ENCODE measurements at regions not wholly inside any gene's neighbourhood (a gene's known extent, or its start where the extent isn't known, plus 50 kb on each side); places are given as distances from the start of the nearest gene placed in this dataset.

DNA sequence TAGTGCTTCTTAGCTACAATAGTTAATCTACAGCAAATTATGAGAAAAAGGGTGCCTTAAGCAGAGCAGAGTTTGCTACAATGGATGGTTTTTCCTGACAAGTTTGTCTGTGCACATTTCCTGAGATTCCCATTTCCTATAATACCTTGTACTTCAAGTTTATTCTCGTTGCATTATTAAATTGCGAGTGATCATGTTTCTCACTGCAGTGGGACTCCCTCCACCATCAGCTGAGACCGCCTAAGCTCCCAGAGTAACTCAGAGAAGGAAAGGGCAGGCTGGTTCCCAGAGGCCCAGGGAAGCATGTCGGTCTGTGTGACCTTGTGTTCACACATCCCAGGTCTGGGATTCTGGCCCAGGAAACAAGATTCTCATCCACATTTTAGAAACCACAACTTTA lies 162.1 kb downstream of the ARL4C start:
- DNase-seq: no peak

DNA sequence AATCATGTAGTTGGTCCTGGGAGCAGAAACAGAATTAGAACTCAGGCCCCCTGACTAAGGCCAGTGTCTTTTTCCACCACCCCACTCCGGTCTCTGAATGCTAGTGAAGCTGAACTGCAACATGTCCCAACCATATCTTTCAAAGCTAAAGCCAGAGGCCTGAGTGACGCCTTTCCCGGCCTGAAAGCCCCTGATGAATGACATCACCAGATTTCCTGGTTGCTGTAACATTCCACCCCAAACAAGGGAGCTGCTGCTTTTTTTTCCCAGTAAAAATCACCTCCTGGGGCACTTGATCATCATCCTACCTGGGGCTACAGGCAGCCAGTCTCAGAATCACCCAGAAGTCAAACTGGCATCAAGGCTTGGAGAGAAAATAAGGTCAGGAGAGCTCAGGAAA lies 162.7 kb downstream of the ARL4C start:
- no peak for DNase-seq

DNA sequence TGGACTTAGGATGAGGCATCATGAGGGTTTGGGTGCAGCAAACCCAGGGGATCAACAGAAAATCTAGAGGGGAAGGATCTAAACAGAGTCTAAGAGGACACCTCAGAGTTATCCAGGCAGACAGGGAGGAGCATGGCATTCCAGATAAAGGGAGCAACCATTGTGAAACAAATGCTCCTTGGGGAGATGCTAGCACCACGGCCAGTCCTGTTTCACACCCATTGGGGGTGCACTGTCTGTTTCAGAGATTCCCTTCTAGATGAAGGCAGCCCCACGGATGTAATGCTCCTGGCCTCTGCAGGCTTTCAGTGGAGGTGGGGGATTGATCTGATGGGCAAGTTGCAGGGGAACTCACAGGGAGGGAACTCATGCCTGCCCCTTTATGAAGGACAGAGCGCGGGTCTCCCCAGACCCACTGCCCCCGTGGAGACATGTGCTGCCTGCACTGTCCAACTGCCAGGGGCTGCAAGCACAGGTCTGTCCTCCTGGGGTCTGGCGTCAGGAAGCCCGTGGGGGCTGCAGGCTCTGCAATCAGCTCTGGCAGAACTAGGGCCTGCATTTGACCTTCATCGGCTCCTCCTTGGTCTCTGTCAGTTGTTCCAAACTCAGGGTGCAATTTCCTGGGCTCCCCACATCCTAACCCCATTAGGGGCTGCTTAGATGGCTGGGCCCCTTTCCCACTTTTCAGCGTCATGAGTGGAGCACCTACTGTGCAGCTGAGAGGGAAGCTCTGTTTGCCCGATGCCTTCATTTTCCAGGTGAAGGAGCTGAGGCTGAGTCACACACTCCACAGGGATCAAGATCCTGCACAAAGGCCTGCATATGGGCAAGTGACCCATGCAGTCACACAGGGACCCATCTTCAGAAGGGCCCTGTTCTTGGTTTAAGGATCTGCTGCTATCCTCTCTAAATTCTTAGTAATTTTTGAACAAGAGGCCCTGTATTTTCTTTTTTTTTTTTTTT lies 163.4 kb downstream of the ARL4C start:
- DNase-seq: no peak

DNA sequence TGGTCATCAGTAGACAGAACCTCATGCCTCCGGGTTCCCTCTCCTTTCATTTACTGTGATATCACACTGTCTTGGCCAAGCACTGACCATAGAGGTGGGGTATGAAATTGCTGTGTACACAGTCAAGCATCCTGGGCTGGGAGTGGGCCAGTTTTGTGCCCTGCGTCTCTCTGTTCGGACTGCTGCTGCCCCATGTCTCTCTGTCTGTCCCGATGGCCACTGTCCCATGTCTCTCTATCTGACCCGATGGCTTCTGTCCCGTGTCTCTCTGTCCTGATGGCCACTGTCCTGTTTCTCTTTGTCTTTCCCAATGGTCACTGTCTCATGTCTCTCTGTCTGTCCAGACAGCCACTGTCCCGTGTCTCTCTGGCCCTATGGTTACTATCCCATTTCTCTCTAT lies 164.9 kb downstream of the ARL4C start:
- no peak for DNase-seq

DNA sequence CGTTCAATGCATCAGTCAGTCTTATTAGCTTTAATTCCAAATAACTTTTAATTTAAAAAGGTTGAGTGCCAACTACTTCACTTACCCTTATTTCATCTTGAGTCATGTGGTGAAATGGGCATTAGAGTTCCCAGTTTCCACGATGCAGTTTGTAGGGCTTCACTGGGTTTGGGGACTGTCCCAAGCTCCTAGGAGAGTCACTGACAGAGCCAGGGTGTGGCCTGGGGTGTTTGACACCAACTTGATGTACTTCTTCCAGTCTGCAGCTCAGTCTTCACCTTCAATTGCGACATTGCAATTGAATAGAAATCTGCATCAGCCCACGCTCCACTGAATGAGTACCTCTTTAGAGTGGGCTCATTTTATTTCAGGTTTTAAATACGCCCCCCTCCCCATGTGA lies 165.3 kb downstream of the ARL4C start:
- no peak for DNase-seq

DNA sequence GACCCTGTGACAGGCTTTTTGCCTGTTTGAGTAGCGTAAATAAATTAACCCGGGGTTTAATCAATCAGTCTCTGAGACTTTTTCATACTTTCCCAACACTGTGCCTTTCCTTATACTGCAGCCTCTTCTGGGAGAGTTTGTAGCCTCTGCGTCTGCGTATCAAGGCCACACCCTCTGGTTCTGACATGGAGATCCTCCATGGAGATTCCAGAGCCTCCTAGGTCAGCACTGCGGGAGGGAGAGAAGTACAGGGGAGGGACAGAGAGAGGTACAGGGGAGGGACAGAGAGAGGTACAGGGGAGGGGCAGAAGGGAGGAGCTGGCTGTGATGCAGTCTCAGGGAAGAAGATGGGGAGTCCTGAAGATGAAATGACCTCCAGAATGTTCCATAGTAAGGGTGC lies 166.0 kb downstream of the ARL4C start:
- no peak for DNase-seq

DNA sequence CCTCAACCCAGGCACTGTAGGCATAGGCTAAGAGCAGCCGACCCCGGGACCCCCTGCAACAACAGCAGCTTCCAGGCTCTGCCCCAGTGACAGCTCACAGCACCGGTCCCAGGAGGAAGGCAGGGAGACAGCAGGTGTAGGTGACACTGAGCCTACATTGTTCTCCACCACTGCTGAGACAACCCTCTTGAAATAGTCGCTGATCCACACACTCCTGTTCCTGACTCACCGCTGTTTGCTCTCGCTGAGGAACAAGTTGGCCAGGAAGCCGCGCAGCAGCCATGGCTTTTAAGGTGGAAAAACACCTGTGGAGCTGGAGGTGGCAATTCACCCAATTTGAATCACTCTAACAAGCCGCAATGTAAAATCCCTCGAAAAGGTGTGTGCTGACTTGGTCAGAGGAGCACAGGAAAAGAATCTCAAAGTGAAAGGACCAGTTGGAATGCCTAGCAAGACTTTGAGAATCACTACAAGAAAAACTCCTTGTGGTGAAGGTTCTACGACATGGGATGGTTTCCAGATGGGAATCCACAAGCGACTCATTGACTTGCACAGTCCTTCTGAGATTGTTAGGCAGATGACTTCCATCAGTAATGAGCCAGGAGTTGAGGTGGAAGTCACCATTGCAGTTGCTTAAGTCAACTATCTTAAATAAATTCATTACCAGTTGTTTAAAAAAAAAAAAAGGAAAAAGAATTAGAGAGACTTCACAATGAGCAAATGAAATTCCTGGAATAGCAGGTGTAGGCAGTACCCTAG lies 167.5 kb downstream of the ARL4C start:
- DNase-seq: no peak

DNA sequence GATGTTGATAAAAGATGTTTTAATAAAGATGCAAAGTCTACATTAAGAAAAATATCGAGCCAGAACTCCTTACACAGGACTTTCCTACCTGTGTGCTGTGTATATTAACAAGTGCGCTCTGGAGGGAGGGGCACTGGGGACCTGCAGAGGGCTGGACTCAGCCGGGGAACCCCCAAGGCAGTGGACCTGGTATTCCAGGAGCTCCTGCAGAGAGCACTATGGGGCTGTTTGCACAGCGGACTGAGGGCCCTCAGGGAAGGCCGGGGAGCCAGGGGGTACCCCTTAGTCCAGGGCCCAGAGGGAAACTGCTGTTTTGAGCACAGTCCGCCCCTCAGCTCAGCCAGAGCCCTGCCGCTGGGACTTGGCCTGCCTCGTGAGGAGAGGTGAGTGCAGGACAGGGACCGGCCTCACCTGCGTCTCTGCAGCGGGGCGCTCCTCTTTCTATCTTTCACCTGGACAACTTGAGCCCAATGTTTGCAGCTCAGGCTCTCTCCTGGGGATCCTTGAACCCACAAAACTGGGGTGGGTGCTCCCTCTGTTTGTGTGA lies 168.4 kb downstream of the ARL4C start:
- no peak for DNase-seq

DNA sequence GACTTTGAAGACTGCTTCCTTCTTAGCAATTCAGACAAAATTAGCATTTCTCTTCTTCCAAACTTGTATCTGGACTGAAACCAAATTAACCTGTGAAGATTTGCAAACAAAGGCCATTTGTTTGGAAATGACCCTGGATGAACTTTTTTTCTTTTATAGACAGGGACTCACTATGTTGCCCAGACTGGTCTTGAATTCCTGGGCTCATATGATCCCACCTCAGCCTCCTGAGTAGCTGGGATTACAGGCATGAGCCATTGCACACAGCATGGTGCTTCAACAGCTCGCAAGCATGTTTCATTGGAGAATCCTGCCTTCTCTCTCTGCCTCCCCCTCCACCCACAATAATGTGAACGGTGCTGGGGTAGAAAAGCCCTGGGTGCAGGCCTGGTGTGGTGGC lies 170.2 kb downstream of the ARL4C start:
- no peak for DNase-seq

DNA sequence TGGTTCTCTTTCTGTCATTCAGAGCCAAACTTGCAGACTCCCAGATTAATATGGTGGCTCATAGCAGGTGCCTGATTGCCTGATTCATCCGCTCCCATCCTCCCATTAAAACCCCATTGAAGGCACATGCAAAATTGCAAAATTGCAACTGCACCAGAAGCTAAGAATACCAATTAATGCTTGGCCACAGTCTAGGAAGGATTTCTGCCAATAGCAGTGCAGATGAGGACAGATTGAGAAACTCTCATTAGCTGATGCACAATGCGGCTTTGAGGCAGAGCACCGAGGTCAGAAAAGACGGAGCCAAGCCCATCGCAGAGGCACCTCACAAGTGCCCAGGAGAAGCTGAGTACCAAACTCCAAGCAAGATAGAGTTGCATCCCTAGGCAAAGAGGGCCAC lies 172.8 kb downstream of the ARL4C start:
- no peak for DNase-seq

DNA sequence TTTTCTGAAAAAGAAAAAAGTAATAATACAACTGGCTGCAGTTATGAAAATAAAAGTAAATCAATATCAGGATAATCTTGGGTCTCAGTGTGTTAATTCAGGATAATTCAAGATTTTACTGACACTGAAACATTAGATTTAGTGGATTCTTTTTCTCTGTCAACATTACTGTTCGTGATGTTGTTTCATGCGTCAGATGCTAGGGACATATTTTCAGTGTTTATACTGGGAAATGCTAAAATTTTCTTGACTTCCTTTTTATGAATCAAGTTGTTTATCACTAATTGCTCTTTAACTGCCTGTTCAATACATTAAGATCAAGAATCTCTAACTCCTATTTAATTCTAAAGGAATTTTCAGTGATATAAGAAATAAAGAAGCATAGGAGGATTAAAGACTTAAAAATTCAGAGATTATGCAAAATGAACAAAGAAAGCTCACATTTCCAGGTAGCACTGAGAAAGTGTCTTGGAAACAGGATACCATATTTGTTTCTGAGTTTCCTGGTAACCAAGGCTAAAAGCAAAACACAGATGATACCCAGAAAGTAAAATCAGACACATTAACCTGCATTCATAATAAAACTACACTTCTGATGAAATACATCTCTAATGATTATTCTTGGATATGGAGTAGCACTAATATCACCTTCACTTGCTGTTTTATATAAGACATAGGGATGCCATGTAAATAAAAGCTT lies 174.0 kb downstream of the ARL4C start:
- no peak for DNase-seq

DNA sequence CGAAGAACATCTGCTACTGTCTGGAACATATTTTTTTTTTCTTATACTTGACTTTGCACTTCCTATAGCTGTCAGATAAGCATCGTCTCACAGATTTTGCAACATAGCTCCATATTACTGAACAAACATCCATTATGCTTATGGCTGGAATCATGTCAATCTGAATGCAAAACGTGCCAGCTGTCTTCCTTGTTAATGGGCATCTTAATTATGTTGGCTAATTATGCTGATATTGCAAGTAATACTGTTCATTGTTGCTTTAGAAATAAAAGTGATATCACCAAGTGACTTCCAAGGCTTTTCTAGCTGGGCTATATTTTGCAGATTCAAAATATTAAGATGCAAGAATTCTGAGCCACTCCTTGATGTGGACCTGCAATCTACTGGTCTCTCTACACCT lies 176.8 kb downstream of the ARL4C start:
- peak; percentile 57 for DNase-seq

DNA sequence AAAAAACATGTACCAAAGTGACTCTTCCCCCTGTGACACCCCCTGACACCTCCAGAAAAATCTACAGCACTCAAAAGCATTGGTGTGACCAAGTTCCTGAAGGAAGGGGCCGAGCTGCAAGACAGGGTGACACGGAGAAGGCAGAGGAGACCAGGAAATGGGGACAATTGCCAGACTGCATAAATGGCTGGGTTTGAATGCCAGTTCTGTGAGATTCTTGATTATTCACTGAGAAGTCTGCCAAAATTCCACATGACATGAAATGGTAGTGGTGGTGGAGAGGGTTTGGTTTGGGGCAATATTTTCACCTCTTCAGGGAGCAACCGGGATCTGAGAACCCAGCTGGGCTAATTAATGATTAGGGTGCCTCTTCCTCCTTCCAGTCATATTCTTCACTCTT lies 178.5 kb downstream of the ARL4C start:
- no peak for DNase-seq

DNA sequence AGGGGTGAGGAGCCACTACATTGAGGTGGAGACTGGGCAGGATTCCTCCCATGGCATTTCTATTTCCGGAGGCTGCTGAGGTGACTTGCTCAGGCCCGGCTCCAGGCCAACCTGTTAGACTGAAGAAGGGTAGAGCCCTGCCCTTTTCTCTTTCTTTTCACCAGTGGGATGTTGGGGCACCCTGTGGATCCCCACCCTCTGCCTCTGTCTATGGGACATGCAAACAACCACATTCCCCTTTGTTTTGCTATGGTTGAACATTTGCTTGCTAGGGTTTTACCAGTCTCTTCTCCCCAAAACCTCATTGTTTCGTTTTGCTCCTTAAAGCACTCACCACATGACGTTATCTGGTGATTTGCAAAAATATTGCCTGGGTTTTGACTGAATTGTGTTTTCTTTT lies 183.3 kb downstream of the ARL4C start:
- no peak for DNase-seq

DNA sequence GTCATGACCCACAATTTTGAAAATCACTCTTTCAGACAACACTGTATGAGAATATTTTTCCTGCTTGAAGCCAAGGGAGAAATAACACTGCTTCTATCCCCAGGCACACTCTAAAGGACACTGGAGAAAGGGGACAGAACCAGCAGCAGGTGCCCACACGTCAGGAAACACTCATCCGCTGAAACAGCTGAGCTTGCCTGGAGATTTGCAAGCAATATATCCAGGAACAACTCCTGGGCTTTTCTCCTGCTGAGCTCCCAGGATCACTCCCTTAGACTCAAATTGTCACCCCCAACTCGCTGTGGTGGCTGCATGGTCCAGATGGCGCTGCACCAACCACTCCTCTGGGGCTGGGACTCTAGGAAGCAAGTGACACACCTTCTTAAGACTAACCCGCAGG lies 186.7 kb downstream of the ARL4C start:
- DNase-seq: no peak

DNA sequence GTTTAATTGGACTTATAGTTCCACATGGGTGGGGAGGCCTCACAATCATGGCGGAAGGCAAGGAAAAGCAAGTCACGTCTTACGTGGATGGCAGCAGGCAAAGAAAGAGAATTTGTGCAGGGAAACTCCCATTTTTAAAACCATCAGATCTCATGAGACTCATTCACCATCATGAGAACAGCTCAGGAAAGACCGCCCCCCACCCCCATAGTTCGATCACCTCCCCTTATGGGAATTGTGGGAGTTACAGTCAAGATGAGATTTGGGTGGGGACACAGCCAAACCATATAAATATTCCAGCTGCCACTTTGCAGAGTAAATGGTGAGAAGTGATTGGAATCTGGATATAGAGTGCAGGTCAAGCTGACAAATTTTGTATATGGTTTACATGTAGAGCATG lies 187.4 kb downstream of the ARL4C start:
- DNase-seq: no peak

DNA sequence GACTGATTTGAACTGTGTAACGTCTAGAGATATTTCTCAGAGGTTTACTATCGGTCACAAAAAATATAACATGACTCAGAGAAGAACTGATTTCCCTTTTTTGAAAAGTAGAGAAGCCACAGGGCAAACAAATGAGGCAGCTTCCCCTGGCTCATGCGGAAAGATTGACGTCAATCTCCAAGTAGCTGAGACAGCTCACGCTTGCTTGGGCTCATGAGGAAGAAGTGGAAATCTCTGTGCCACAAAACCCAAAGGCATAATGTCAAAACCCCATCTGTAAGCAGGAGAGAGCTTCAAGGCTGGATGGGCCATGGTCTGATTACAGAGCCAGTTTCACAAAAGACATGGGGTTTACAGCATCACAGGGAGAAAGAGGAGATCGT lies 188.1 kb downstream of the ARL4C start:
- no peak for DNase-seq

DNA sequence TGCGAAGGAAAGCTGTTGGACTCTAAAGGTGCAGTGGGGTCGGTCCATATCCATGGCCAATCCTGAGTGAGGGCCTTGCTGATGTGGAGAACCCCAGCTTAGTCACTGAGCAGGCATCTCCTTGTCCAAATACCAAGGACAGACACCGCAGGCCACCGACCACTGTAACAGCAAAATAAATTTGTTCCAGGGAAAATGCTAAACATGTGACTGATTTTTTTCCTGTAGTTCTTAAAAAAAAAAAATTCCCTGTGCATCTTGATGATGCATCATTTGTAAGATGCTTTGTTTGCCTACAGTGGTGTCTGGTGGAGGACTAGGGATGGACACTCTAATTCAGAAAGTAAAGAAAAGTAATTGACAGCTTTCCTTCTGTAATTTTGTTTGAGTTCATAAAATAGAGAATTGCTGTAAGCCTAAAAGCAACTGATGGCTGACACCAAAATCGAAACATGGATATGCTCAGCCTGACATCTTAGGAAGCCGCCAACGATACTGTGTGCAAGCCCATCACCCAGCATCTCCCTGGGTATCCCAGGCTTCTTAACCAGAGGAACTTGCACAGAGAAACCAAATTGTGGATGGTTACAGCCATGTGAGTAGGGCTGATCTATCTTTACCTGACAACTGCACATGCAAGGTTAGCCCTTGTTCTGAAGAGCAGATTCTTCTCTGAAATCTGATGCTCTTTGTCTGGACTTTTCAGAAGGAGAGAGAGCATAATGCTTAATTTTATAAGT lies 188.6 kb downstream of the ARL4C start:
- no peak for DNase-seq

DNA sequence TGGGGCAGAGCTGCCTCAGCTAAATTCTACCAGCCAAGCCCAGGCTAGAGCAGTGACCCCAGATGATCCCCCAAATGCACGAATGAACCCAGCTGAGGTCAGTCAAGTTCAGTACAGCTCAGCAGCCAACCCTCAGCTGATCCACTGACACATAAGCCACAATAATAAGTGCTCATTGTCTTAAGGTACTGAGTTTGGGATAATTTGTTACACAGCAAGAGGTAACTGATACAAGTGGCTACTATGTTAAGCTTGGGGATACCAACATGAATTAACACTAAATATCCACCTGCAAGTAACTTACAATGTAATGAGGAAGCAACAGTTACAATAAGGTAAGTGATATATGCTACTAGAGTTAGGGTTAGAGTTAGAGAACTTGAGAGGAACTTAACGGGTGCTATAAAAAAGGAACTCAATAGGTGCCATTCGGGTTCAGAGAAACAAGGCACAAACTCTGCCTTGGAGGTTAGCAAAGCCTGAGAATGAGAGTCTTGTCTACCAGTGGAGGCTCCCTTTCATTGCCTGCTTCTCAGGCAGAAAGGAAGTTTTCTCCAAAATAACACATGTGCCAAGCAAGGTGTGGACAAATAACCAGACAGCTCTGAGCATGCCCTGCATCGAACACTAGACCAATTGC lies 189.4 kb downstream of the ARL4C start:
- DNase-seq: no peak

DNA sequence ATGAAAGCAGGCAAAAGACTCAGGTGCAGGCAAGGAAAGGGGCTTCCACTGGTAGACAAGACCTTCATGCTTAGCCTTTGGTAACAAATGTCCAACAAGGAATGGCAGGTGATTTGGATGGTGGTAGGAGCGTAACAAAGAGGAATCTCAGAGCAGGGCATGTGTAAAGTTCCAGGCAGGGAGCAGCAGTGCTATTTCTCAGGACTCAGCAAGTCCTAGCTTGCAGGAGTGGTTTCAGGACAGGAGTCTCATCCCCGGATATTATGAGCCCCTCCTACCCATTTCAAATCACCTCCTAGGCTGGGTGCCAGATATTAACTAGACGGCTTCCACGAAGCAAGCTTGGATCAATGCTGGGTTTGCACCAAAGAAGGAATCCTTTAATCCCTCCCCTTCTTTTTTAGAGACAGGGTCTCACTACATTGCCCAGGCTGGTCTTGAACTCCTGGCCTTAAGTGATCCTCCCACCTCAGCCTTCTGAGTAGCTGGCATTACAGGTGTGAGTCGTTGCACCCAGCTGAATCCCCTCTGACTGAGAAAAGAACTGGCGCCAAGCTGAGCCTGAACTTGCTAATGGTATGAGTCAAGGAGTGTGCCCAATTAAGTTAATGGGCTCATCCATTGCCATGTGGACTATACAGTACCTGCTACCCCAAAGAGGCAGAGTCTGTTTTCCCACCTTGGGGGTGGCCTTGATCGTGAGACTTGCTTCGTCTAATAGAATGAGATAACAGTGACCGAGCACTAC lies 190.3 kb downstream of the ARL4C start:
- no peak for DNase-seq

DNA sequence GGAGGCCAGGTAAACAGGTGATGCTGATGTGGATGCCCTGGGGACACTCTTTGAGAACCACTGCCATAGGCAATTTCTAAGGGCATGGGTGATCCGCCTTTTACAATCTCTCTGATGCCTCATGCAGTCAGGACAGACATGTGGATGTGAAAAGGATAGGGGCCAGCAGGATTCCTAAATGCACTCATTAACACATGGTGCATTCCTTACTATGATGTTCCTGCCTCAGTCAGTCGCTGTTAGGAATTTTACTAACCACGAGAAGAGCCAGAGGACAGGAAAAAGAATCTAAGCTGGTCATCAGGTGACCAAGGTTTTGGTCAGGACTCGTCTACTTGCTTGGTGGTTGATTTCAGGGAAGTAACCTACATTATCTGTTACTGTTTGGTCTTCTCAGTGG lies 191.0 kb downstream of the ARL4C start:
- no peak for DNase-seq
